Heart right ventricle (tissue), 16 donors: ENCODE measurements at regions not wholly inside any gene's neighbourhood (a gene's known extent, or its start where the extent isn't known, plus 50 kb on each side); places are given as distances from the start of the nearest gene placed in this dataset.
"Not testable (repeated sequence)": the region's sequence is repeated elsewhere in the genome, so short reads cannot be mapped to it uniquely, and the experiment has no call there.

Experiments used
- ATAC-seq, 8 donors: fragments of 200-7000 bp; cut with Tn5 transposase; one replicate each; pipeline ENCODE4 v1.9.1; 2020; ENCODE audit warnings: mild to moderate bottlenecking in 8 of 8, moderate library complexity in 8 of 8, moderate number of reproducible peaks in 1 of 8
- DNase-seq, 2 donors: peaks; one replicate each; pipeline ENCODE4 v3.0.0-alpha.2; 2020
- H3K27ac ChIP-seq, 10 donors: fragments of 200-600 bp; sonication (generic) in 2 of 10; one replicate each; pipeline versions ENCODE4 v1.5.0 to v1.8.0; 2020 to 2022; ENCODE audit warnings: mild to moderate bottlenecking in 3 of 10
- H3K27me3 ChIP-seq, 7 donors: fragments of 200-600 bp; one replicate each; pipeline ENCODE4 v1.8.0; 2021 to 2022; ENCODE audit warnings: mild to moderate bottlenecking in 2 of 7
- H3K36me3 ChIP-seq, 9 donors: fragments of 200-600 bp; sonication (generic) in 1 of 9; one replicate each; pipeline versions ENCODE4 v1.5.0 to v1.8.0; 2020 to 2022; ENCODE audit warnings: mild to moderate bottlenecking in 2 of 9
- H3K4me1 ChIP-seq, 9 donors: fragments of 200-600 bp; sonication (generic) in 1 of 9; one replicate each; pipeline versions ENCODE4 v1.5.0 to v1.8.0; 2020 to 2022; ENCODE audit warnings: mild to moderate bottlenecking in 4 of 9
- H3K4me3 ChIP-seq, 10 donors: fragments of 200-600 bp; sonication (generic) in 2 of 10; one replicate each; pipeline versions ENCODE4 v1.5.0 to v1.8.0; 2020 to 2022; ENCODE audit warnings: mild to moderate bottlenecking in 7 of 10, moderate library complexity in 2 of 10
- H3K9me3 ChIP-seq, 11 donors: fragments of 200-600 bp in 10 of 11; sonication (generic) in 2 of 11; one replicate each; pipeline versions ENCODE4 v1.5.0 to v1.8.0; 2013 to 2022; ENCODE audit warnings: mild to moderate bottlenecking in 2 of 11, control low read depth in 1 of 11, moderate library complexity in 1 of 11
- CTCF ChIP-seq, 9 donors: fragments of 200-600 bp; sonication (generic) in 2 of 9; IDR thresholded peaks; one replicate each; pipeline versions ENCODE4 v1.5.0 to v1.8.0; 2021 to 2022; ENCODE audit warnings: antibody characterized with exemption in 9 of 9, mild to moderate bottlenecking in 5 of 9, moderate library complexity in 1 of 9
- WGBS, 2 donors: extraction: QIAGEN DNeasy Blood & Tissue Kit; methylation state at CpG; one replicate each; pipeline ENCODE4 v1.1.7; 2013; ENCODE audit warnings: inconsistent platforms in 1 of 2; 5-methylcytosine and 5-hydroxymethylcytosine counted together
- intact Hi-C, 10 donors: fragments of 100-400 bp; cut with DNase I; formaldehyde crosslinking; loops; one replicate each; pipeline versions ENCODE4 v1.11.1 to v1.14.2; 2022
- donor health status: Arrhythmogenic right ventricular cardiomyopathy.
- donor health status: ischemic (EF 13 %, LVEDD 7.1; RV severe dilation, severe dysfunction).
- donor health status: healthy with polysubstance abuse.
- donor health status: DM: no; HTN: yes; CAD: no.
- donor health status: DM: no; HTN: no; CAD: no.
- donor health status: ischemic (EF 25% LVEDD 6.9; RV normal size, moderate dysfunction).
- donor health status: ischemic (EF 25% LVEDD 5.7; RV mildly dilated, moderate dysfunction).
- donor health status: healthy.
- donor health status: DM: yes; HTN: yes; CAD: no.
- donor health status: Ischemic cardiomyopathy.
- donor health status: ischemic (EF 35%, LVEDD 5.7; RV mildly dilated, moderate dysfunction).
- donor health status: nonischemic (EF 11% LVEDD 7.7; RV severe dilation, severe dysfunction).
- donor health status: DM: yes; HTN: yes; CAD: no.
- donor health status: PGD.
- donor health status: ischemic (EF 29% LVEDD 5.4; RV normal size, mild dysfunction).
- donor health status: nonischemic (EF 23%, LVEDD 6.1; RV moderate dilation, normal function).

GRCh38 chr12:73991138-73991537, 546.5 kb upstream of the ATXN7L3B start:
- intact Hi-C loops = no loop called here
- H3K9me3 ChIP-seq = peaks cover 0 to 6% (median 0%) of the 10 kb centered on the region in 11 donors
- H3K4me3 ChIP-seq = no peak overlapping the region
- ATAC-seq = no peak
- no peak for DNase-seq
- H3K36me3 ChIP-seq = no peaks in the 10 kb centered on the region
- no peaks in the 10 kb centered on the region for H3K4me1 ChIP-seq
- TF ChIP-seq CTCF (IDR thresholded peaks at IDR 0.05) = no peak
- H3K27ac ChIP-seq = no peak overlapping the region
- WGBS, 2 donors = 51 to 59% methylated on average over 3 of the region's 3 CpGs
- H3K27me3 ChIP-seq = no peaks in the 10 kb centered on the region

DNA sequence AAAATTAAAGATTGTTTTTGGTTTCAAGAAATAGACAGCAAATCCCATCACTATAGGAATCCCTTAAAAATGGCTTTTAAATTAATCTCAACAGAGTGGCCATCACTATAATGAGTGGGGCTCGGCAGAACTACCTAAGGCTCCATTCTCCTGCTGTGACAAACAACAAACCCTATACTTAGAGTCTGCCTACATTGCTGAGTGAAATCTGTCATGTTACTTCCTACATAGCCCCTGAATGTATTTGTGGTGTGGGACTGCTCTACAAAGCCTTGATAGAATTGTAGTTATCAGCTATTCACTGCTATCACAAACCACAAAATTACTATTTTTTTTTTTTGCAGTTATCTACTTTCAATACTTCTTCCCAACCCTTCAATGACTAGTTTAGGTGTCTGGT, 538.7 kb upstream of the ATXN7L3B start:
- Histone ChIP-seq H3K27me3 (no peaks in the 10 kb centered on the region), H3K9me3 (peaks cover 0 to 7% (median 0%) of the 10 kb centered on the region in 11 donors), H3K4me3 (no peak overlapping the region), H3K4me1 (no peaks in the 10 kb centered on the region), H3K36me3 (no peaks in the 10 kb centered on the region), H3K27ac (no peak overlapping the region)
- DNase-seq = no peak
- no peak for TF ChIP-seq CTCF (IDR thresholded peaks at IDR 0.05)
- intact Hi-C loops = no loop called here
- no peak for ATAC-seq
- WGBS, 2 donors = 48 to 70% methylated on average over 1 of the region's 1 CpG

GRCh38 chr12:74015118-74015517, 522.5 kb upstream of the ATXN7L3B start:
- WGBS, 2 donors = 94 to 95% methylated on average over 5 of the region's 5 CpGs
- no peak for DNase-seq
- Histone ChIP-seq H3K9me3 (no peaks in the 10 kb centered on the region), H3K27me3 (no peaks in the 10 kb centered on the region), H3K27ac (no peak overlapping the region), H3K4me1 (no peaks in the 10 kb centered on the region), H3K36me3 (no peaks in the 10 kb centered on the region), H3K4me3 (no peak overlapping the region)
- no peak for ATAC-seq
- TF ChIP-seq CTCF (IDR thresholded peaks at IDR 0.05) = no peak
- intact Hi-C loops = no loop called here

DNA sequence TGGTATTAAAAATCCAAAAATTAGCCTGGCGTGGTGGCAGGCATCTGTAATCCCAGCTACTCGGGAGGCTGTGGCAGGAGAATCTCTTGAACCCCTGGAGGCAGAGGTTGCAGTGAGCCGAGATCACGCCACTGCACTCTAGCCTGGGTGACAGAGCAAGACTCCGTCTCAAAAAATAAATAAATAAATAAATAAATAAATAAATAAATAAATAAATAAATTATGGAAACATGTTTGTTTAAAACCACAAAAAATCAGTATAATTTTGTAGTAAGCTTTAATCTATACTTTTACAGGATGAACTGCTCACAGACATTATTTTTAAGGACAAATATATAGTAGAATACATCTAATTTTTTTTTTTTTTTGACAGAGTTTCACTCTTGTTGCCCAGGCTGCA, 521.3 kb upstream of the ATXN7L3B start:
- H3K27me3 ChIP-seq, H3K4me1 ChIP-seq, H3K9me3 ChIP-seq, ATAC-seq, intact Hi-C loops, DNase-seq, H3K27ac ChIP-seq, H3K4me3 ChIP-seq, H3K36me3 ChIP-seq: not testable (repeated sequence)
- 92 to 98% methylated on average over 5 of the region's 5 CpGs for WGBS, 2 donors

GRCh38 chr12:74018849-74019248, 518.8 kb upstream of the ATXN7L3B start:
- DNase-seq = no peak
- no peaks in the 10 kb centered on the region for H3K9me3 ChIP-seq
- no peaks in the 10 kb centered on the region for H3K4me1 ChIP-seq
- no peak overlapping the region for H3K27ac ChIP-seq
- ATAC-seq = no peak
- H3K4me3 ChIP-seq = no peak overlapping the region
- H3K27me3 ChIP-seq = no peaks in the 10 kb centered on the region
- intact Hi-C loops = no loop called here
- TF ChIP-seq CTCF (IDR thresholded peaks at IDR 0.05) = no peak
- WGBS, 2 donors = 64 to 83% methylated on average over 1 of the region's 1 CpG
- H3K36me3 ChIP-seq = no peaks in the 10 kb centered on the region
